Parathyroid adenoma (tissue), 2 donors: ENCODE measurements at regions not wholly inside any gene's neighbourhood (a gene's known extent, or its start where the extent isn't known, plus 50 kb on each side); places are given as distances from the start of the nearest gene placed in this dataset.

ENCODE experiments used
- H2AFZ ChIP-seq: fragments of 300-600 bp; sonication (generic); one replicate; pipeline ENCODE4 v1.7.0; 2017; ENCODE audit warnings: antibody characterized with exemption, mild to moderate bottlenecking
- H3K27ac ChIP-seq: fragments of 300-600 bp; sonication (generic); one replicate; pipeline ENCODE4 v1.7.0; 2017
- H3K27me3 ChIP-seq: fragments of 300-600 bp; sonication (generic); one replicate; pipeline ENCODE4 v1.7.0; 2017; ENCODE audit warnings: low read length; ENCODE audit not compliant: control insufficient read depth, insufficient read depth
- H3K36me3 ChIP-seq: fragments of 300-600 bp; sonication (generic); one replicate; pipeline ENCODE4 v1.7.0; 2017; ENCODE audit warnings: low read length; ENCODE audit not compliant: control insufficient read depth, insufficient read depth
- H3K4me1 ChIP-seq: fragments of 300-600 bp; sonication (generic); one replicate; pipeline ENCODE4 v1.7.0; 2017; ENCODE audit warnings: control low read depth
- H3K4me2 ChIP-seq: fragments of 300-600 bp; sonication (generic); one replicate; pipeline ENCODE4 v1.7.0; 2017; ENCODE audit warnings: low read length
- H3K4me3 ChIP-seq: fragments of 300-600 bp; sonication (generic); one replicate; pipeline ENCODE4 v1.7.0; 2017; ENCODE audit warnings: low read depth, low read length
- H3K79me2 ChIP-seq: fragments of 300-600 bp; sonication (generic); one replicate; pipeline ENCODE4 v1.7.0; 2017; ENCODE audit warnings: control low read depth
- H3K9ac ChIP-seq: fragments of 300-600 bp; sonication (generic); one replicate; pipeline ENCODE4 v1.7.0; 2017; ENCODE audit warnings: mild to moderate bottlenecking
- H3K9me3 ChIP-seq: fragments of 300-600 bp; sonication (generic); one replicate; pipeline ENCODE4 v1.7.0; 2017; ENCODE audit warnings: low read length; ENCODE audit not compliant: control insufficient read depth
- CTCF ChIP-seq: fragments of 300-600 bp; sonication (generic); IDR thresholded peaks from one replicate; pipeline ENCODE4 v1.7.0; 2017; ENCODE audit warnings: antibody characterized with exemption, mild to moderate bottlenecking
- donor health status: primary hyperparathyroidism.

- H3K36me3 ChIP-seq, result no peaks in the 10 kb centered on the region
Measured at GRCh38 chr11:116193321-116194131, 579.3 kb downstream of the BUD13 start.

GRCh38 chr11:116192509-116193210 lies 580.1 kb downstream of the BUD13 start:
- Histone ChIP-seq H3K4me1 (no peaks in the 10 kb centered on the region), H3K9ac (no peak overlapping the region)
- no peak for TF ChIP-seq CTCF

More at GRCh38 chr11:116193321-116194131, 579.3 kb downstream of the BUD13 start:
- Histone ChIP-seq H3K27ac (no peak overlapping the region), H3K9ac (no peak overlapping the region), H3K27me3 (no peaks in the 10 kb centered on the region), H3K4me3 (peak overlapping the region; percentile 27), H3K4me1 (no peaks in the 10 kb centered on the region), H2AFZ (peak overlapping the region; percentile 62), H3K9me3 (no peaks in the 10 kb centered on the region), H3K79me2 (no peaks in the 10 kb centered on the region), H3K4me2 (peak overlapping the region; percentile 65)
- no peak for TF ChIP-seq CTCF

GRCh38 chr11:116190861-116191260 lies 581.9 kb downstream of the BUD13 start:
- Histone ChIP-seq H3K36me3 (no peaks in the 10 kb centered on the region), H3K27ac (no peak overlapping the region), H3K4me1 (no peaks in the 10 kb centered on the region), H3K4me2 (no peak overlapping the region), H3K4me3 (no peak overlapping the region), H3K9me3 (no peaks in the 10 kb centered on the region), H3K27me3 (no peaks in the 10 kb centered on the region), H3K79me2 (no peaks in the 10 kb centered on the region), H3K9ac (no peak overlapping the region), H2AFZ (no peak overlapping the region)
- no peak for TF ChIP-seq CTCF

More at GRCh38 chr11:116192509-116193210, 580.1 kb downstream of the BUD13 start:
- Histone ChIP-seq H3K27ac (no peak overlapping the region), H3K4me2 (no peak overlapping the region), H3K9me3 (no peaks in the 10 kb centered on the region), H3K79me2 (no peaks in the 10 kb centered on the region), H3K36me3 (no peaks in the 10 kb centered on the region), H3K27me3 (no peaks in the 10 kb centered on the region), H2AFZ (no peak overlapping the region), H3K4me3 (no peak overlapping the region)

- Histone ChIP-seq H3K4me2 (no peak overlapping the region), H3K27ac (no peak overlapping the region), H3K79me2 (no peaks in the 10 kb centered on the region), H3K4me3 (no peak overlapping the region), H2AFZ (no peak overlapping the region), H3K36me3 (no peaks in the 10 kb centered on the region), H3K9ac (no peak overlapping the region), H3K4me1 (no peaks in the 10 kb centered on the region), H3K27me3 (no peaks in the 10 kb centered on the region), H3K9me3 (no peaks in the 10 kb centered on the region)
- TF ChIP-seq CTCF, result no peak
Measured at GRCh38 chr11:116189408-116190170, 583.2 kb downstream of the BUD13 start.
